Esophagus (tissue), 2 donors: ENCODE measurements at regions not wholly inside any gene's neighbourhood (a gene's known extent, or its start where the extent isn't known, plus 50 kb on each side); places are given as distances from the start of the nearest gene placed in this dataset.

Source experiments
- H3K27ac ChIP-seq, 2 donors: one replicate each; pipeline ENCODE4 v1.5.1; 2013; ENCODE audit warnings: low read depth in 2 of 2, mild to moderate bottlenecking in 2 of 2, inconsistent platforms in 1 of 2, low read length in 1 of 2, moderate library complexity in 1 of 2
- H3K27me3 ChIP-seq, 2 donors: one replicate each; pipeline ENCODE4 v1.6.1; 2013; ENCODE audit warnings: low read length in 2 of 2, control low read depth in 1 of 2, mild to moderate bottlenecking in 1 of 2; ENCODE audit not compliant: insufficient read depth in 2 of 2, control insufficient read depth in 1 of 2
- H3K36me3 ChIP-seq, 2 donors: one replicate each; pipeline ENCODE4 v1.6.1; 2013; ENCODE audit warnings: low read length in 1 of 2; ENCODE audit not compliant: control insufficient read depth in 2 of 2, insufficient read depth in 2 of 2
- H3K4me1 ChIP-seq, 2 donors: one replicate each; pipeline ENCODE4 v1.6.1; 2013; ENCODE audit warnings: low read length in 1 of 2; ENCODE audit not compliant: control insufficient read depth in 2 of 2, insufficient read depth in 2 of 2
- H3K4me3 ChIP-seq, 2 donors: one replicate each; pipeline ENCODE4 v1.5.1; 2013; ENCODE audit warnings: low read length in 2 of 2, mild to moderate bottlenecking in 2 of 2, low read depth in 1 of 2, moderate library complexity in 1 of 2
- H3K9me3 ChIP-seq, 2 donors: one replicate each; pipeline ENCODE4 v1.6.1; 2013; ENCODE audit warnings: mild to moderate bottlenecking in 2 of 2, low read depth in 1 of 2, low read length in 1 of 2, moderate library complexity in 1 of 2; ENCODE audit not compliant: control insufficient read depth in 2 of 2, insufficient read depth in 1 of 2
- WGBS, 2 donors: extraction: QIAGEN DNeasy Blood & Tissue Kit; methylation state at CpG; one replicate each; pipeline ENCODE4 v1.1.7; 2013; 5-methylcytosine and 5-hydroxymethylcytosine counted together
- donor health status: healthy with polysubstance abuse.
- donor health status: Bipolar disorder and iron deficiency.

DNA sequence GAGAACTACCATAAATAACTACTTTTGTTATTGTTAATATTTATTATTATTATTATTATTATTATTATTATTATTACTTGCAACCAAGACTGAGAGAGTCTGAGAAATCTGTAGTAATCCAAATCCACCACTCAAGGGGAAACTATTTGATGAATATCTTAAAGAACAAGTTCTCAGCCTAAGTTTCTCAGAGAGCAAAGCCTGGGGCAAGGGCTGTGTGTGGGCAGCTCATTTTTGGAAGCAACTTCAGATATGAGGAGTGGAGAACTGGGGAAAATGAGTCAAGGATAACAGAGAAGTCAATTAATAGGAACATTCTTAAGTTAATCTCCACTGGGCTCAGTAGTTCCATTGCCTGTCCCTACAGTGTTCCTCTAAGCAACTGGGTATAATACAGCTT is 57.1 kb upstream of the KCNJ16 start:
- Histone ChIP-seq H3K4me3 (no peak overlapping the region), H3K36me3 (no peaks in the 10 kb centered on the region), H3K27me3 (no peaks in the 10 kb centered on the region), H3K27ac (no peak overlapping the region), H3K4me1 (no peaks in the 10 kb centered on the region), H3K9me3 (no peaks in the 10 kb centered on the region)

DNA sequence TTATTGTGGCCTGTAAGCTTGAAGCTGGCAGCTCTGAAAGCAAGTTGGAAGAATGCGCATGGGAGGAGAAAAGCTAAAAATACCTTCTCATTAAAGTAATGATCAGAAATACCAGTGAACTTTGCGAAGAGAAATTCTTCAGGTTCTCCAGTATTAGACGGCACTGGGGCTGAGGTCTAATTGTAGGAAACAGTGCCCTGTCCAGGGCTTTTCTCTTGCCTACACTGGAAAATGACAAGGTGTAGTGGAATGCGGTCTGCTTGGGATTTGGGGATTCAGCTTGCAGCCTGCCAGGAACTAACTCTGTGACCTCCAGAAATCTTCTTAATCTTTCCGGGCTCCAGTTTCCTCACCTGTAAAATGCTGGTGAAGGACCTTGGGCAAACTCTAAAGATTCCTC is 53.3 kb upstream of the KCNJ16 start:
- Histone ChIP-seq H3K4me3 (no peak overlapping the region), H3K4me1 (no peaks in the 10 kb centered on the region), H3K27ac (no peak overlapping the region), H3K36me3 (no peaks in the 10 kb centered on the region), H3K9me3 (no peaks in the 10 kb centered on the region), H3K27me3 (no peaks in the 10 kb centered on the region)
- 75% methylated on average over 5 of the region's 5 CpGs for WGBS, 2 donors

DNA sequence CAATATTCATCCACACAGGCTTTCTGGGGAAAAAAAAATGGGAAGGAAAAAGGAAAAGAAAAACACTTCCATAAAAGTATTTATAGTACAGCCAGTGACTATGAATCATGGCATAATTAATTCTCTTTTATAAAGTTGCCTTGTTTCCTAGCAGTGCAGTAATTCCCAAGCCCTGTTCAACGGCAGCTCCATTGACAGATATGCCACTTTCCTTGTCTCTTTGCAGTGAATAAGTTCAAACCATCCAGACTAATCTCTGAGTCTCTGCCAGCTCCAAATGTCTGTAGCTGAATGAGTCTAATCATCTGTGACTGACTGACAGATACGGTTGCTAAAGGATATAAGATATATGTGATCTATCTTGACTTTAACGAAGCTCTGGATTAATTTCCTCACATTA is 52.9 kb upstream of the KCNJ16 start:
- 33 to 43% methylated on average over 3 of the region's 3 CpGs for WGBS, 2 donors
- no peak overlapping the region for H3K4me3 ChIP-seq
- H3K27ac ChIP-seq: no peak overlapping the region

DNA sequence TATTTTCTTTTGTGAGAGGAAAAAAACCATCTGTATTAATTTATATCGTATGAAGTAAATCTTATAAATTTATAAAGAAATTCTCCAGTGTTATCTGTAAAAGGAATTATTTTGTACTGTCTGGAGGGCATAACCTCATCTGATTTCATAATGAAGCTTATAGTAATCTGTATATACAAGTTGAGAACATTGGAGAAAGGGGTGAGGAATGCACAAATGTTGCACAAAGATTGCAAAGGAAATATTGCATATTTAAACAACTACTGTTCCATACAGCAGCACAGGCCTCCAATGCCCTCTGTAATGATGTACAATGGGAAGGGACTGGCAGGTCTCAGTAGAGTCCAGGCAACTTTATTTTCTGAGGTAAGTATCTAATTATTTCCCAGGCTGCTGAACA is 50.8 kb upstream of the KCNJ16 start:
- no peak overlapping the region for H3K4me3 ChIP-seq
- no peak overlapping the region for H3K27ac ChIP-seq
- H3K4me1 ChIP-seq: no peaks in the 10 kb centered on the region
- H3K27me3 ChIP-seq: no peaks in the 10 kb centered on the region
- H3K36me3 ChIP-seq: no peaks in the 10 kb centered on the region
- WGBS, 2 donors: 94 to 95% methylated on average over 1 of the region's 1 CpG
- H3K9me3 ChIP-seq: no peaks in the 10 kb centered on the region

More for the DNA sequence above, 52.9 kb upstream of the KCNJ16 start:
- no peaks in the 10 kb centered on the region for H3K4me1 ChIP-seq
- no peaks in the 10 kb centered on the region for H3K9me3 ChIP-seq
- H3K27me3 ChIP-seq: no peaks in the 10 kb centered on the region
- no peaks in the 10 kb centered on the region for H3K36me3 ChIP-seq
